Upper lobe of right lung (tissue), 1 donor: ENCODE measurements at regions not wholly inside any gene's neighbourhood (a gene's known extent, or its start where the extent isn't known, plus 50 kb on each side); places are given as distances from the start of the nearest gene placed in this dataset.

Experiments used
- ATAC-seq: fragments of 200-7000 bp; cut with Tn5 transposase; one replicate; pipeline ENCODE4 v1.9.1; 2020; ENCODE audit warnings: mild to moderate bottlenecking, moderate library complexity
- DNase-seq: peaks from one replicate; pipeline ENCODE4 v3.0.0-alpha.2; 2020
- H3K27ac ChIP-seq: fragments of 200-600 bp; one replicate; pipeline ENCODE4 v1.8.0; 2022
- H3K27me3 ChIP-seq: fragments of 200-600 bp; one replicate; pipeline ENCODE4 v1.8.0; 2022; ENCODE audit warnings: mild to moderate bottlenecking
- H3K36me3 ChIP-seq: fragments of 200-600 bp; one replicate; pipeline ENCODE4 v1.8.0; 2022
- H3K4me1 ChIP-seq: fragments of 200-600 bp; one replicate; pipeline ENCODE4 v1.8.0; 2022
- H3K4me3 ChIP-seq: fragments of 200-600 bp; one replicate; pipeline ENCODE4 v1.8.0; 2022; ENCODE audit warnings: mild to moderate bottlenecking
- H3K9me3 ChIP-seq: fragments of 200-600 bp; one replicate; pipeline ENCODE4 v1.8.0; 2022
- CTCF ChIP-seq: fragments of 200-600 bp; IDR thresholded peaks from one replicate; pipeline ENCODE4 v1.8.0; 2022; ENCODE audit warnings: antibody characterized with exemption
- intact Hi-C: fragments of 100-400 bp; cut with DNase I; formaldehyde crosslinking; loops from one replicate; pipeline ENCODE4 v1.11.0; 2022
- donor health status: DM: no; HTN: yes; CAD: no; lungs with severe emphysema.

GRCh38 chrX:113412106-113412505 is 571.5 kb upstream of the AMOT start:
- ATAC-seq = no peak
- H3K9me3 ChIP-seq = no peaks in the 10 kb centered on the region
- no peaks in the 10 kb centered on the region for H3K4me1 ChIP-seq
- H3K27me3 ChIP-seq = no peaks in the 10 kb centered on the region
- no peak overlapping the region for H3K4me3 ChIP-seq
- intact Hi-C loops = no loop called here
- TF ChIP-seq CTCF = no peak
- DNase-seq = no peak
- no peaks in the 10 kb centered on the region for H3K36me3 ChIP-seq
- H3K27ac ChIP-seq = no peak overlapping the region

GRCh38 chrX:113408843-113409242 is 568.2 kb upstream of the AMOT start:
- TF ChIP-seq CTCF = no peak
- no peak for DNase-seq
- Histone ChIP-seq H3K4me3 (no peak overlapping the region), H3K4me1 (no peaks in the 10 kb centered on the region), H3K9me3 (no peaks in the 10 kb centered on the region), H3K27ac (no peak overlapping the region), H3K27me3 (no peaks in the 10 kb centered on the region), H3K36me3 (no peaks in the 10 kb centered on the region)
- ATAC-seq = no peak
- intact Hi-C loops = no loop called here

GRCh38 chrX:113400193-113400704 is 559.6 kb upstream of the AMOT start:
- H3K4me3 ChIP-seq = no peak overlapping the region
- intact Hi-C loops = no loop called here
- no peaks in the 10 kb centered on the region for H3K36me3 ChIP-seq
- DNase-seq = no peak
- no peak for ATAC-seq
- no peaks in the 10 kb centered on the region for H3K27me3 ChIP-seq
- H3K4me1 ChIP-seq = no peaks in the 10 kb centered on the region
- no peak for TF ChIP-seq CTCF
- H3K9me3 ChIP-seq = no peaks in the 10 kb centered on the region
- H3K27ac ChIP-seq = no peak overlapping the region

GRCh38 chrX:113399506-113400192 is 559.0 kb upstream of the AMOT start:
- ATAC-seq = no peak
- intact Hi-C loops = no loop called here
- H3K27me3 ChIP-seq = no peaks in the 10 kb centered on the region
- no peak overlapping the region for H3K27ac ChIP-seq
- no peak overlapping the region for H3K4me3 ChIP-seq
- H3K9me3 ChIP-seq = no peaks in the 10 kb centered on the region
- DNase-seq = no peak
- no peaks in the 10 kb centered on the region for H3K36me3 ChIP-seq
- H3K4me1 ChIP-seq = no peaks in the 10 kb centered on the region
- TF ChIP-seq CTCF = no peak

GRCh38 chrX:113392355-113392754 is 551.7 kb upstream of the AMOT start:
- DNase-seq = no peak
- intact Hi-C loops = no loop called here
- Histone ChIP-seq H3K4me1 (no peaks in the 10 kb centered on the region), H3K27me3 (no peaks in the 10 kb centered on the region), H3K9me3 (no peaks in the 10 kb centered on the region), H3K36me3 (no peaks in the 10 kb centered on the region), H3K4me3 (no peak overlapping the region), H3K27ac (no peak overlapping the region)
- ATAC-seq = no peak
- no peak for TF ChIP-seq CTCF

- DNase-seq (no peak), ATAC-seq (no peak)
- no peak for TF ChIP-seq CTCF
- Histone ChIP-seq H3K27ac (no peak overlapping the region), H3K4me1 (no peaks in the 10 kb centered on the region), H3K27me3 (no peaks in the 10 kb centered on the region), H3K9me3 (no peaks in the 10 kb centered on the region), H3K36me3 (no peaks in the 10 kb centered on the region), H3K4me3 (no peak overlapping the region)
- intact Hi-C loops = no loop called here
Observed at GRCh38 chrX:113391875-113392274, 551.2 kb upstream of the AMOT start.
